COR-L47 (cell line): ENCODE measurements at regions not wholly inside any gene's neighbourhood (a gene's known extent, or its start where the extent isn't known, plus 50 kb on each side); places are given as distances from the start of the nearest gene placed in this dataset.
"Not testable (repeated sequence)": the region's sequence is repeated elsewhere in the genome, so short reads cannot be mapped to it uniquely, and the experiment has no call there.

Experiments
- DNase-seq: peaks from one replicate; lab custom pipeline; 2025; lab: John Stamatoyannopoulos, UW

- no peak for DNase-seq
These were observed 192.9 kb upstream of the SPTLC3 start for GRCh38 chr20:12815778-12816408.

DNA sequence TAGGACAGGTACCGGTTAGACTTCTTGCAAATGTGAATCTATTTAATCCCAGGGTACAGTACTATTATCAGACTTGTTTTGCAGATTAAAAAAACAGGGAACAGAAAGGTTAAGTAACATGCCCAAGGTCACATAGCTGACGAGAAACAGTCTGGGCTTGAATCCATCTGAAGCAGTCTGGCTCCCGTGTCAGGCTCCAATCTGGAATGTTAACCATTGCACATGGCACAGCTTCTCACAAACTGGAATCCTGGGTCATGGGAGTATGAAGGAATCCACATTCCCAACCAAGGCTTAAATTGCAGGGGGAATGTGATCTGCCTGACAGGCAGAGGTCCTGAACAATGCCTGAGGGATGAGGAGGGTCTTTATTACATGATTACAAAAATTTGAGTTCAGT, 187.5 kb upstream of the SPTLC3 start:
- no peak for DNase-seq

- no peak for DNase-seq
These were observed 185.0 kb upstream of the SPTLC3 start for GRCh38 chr20:12823734-12824133.

DNA sequence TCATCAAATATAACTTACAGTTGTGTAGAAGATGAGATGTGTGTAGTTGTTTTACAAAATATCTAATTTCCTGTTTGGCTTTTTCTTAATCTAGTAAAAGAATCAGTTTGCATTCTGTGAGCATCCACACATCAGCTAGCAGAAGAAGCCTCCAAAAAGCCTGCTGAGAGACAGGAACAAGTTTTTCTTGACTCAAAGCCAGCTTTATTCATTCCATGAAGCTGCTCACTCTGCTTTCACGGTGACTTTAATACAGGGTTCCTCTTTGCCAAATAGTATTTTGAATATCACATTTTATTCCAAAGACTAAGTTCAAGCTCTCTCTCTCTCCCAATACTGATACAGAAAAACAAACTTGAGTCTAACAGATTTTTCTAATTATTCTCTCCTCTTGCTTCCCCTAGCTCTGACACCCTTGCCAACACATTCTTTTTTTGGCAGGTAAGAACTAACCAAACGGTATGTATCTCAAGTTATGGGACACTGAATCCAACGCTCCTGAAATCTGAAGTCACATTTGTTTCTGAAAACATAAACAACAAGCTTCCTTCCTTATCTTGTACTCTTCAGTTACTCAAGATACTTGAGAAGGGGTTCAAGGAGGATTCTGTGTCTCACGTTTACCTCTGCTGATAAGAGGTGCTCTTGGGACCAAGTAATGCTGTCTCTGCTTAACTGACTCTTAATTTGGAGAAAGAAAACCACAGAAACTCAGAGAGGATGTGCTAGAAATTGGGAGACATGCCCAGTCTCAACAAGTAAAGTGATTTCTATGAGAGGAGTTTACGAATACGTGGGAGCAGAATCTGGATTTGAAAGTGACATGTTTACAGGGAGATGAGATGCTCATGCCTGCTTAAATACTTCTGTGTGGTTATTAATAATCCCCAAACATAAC, 184.2 kb upstream of the SPTLC3 start:
- no peak for DNase-seq

DNA sequence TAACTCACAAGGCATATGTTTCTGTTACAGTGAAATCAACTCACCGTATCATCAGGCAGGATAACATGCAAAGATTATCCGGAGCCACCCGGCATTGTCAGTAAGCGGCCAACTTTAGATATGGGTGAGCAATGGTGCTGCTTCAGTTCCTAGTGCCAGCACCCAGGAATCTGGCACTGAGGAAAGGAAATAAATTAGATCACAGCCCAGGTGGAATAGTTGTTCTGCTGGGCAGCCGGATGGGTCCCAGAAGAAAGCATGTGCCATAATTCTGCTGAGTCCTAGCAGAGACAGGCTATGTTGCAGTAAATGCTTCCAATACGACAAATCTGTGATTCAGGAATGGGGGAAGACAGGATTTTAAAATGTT, 183.6 kb upstream of the SPTLC3 start:
- no peak for DNase-seq

GRCh38 chr20:12827816-12828385, 180.9 kb upstream of the SPTLC3 start:
- DNase-seq = no peak

GRCh38 chr20:12829170-12829569, 179.6 kb upstream of the SPTLC3 start:
- DNase-seq = no peak

GRCh38 chr20:12833861-12834260, 174.9 kb upstream of the SPTLC3 start:
- DNase-seq = no peak

GRCh38 chr20:12835999-12836398, 172.8 kb upstream of the SPTLC3 start:
- DNase-seq = no peak

- DNase-seq = no peak
These were observed 171.1 kb upstream of the SPTLC3 start for GRCh38 chr20:12837646-12838045.

- DNase-seq = no peak
These were observed 170.4 kb upstream of the SPTLC3 start for GRCh38 chr20:12838261-12838866.

DNA sequence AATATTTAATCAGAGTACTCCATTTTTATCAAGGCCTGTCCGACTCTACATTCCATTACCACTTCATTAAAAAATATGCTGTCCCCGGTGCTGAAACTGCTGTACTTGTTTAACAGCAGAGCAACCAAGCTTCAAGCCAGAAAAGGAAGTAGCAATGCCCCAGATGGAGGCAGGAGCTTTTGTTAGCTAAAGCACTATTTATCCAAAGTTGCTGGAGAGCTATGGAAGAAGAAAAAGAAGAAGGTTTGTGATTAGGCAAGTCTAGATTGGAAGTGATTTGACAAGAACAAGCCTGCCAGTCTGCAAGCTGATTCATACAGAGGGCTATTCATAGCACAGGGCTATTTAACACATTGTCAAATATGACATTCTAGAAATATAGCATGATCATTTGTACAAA, 160.9 kb upstream of the SPTLC3 start:
- DNase-seq = no peak

DNA sequence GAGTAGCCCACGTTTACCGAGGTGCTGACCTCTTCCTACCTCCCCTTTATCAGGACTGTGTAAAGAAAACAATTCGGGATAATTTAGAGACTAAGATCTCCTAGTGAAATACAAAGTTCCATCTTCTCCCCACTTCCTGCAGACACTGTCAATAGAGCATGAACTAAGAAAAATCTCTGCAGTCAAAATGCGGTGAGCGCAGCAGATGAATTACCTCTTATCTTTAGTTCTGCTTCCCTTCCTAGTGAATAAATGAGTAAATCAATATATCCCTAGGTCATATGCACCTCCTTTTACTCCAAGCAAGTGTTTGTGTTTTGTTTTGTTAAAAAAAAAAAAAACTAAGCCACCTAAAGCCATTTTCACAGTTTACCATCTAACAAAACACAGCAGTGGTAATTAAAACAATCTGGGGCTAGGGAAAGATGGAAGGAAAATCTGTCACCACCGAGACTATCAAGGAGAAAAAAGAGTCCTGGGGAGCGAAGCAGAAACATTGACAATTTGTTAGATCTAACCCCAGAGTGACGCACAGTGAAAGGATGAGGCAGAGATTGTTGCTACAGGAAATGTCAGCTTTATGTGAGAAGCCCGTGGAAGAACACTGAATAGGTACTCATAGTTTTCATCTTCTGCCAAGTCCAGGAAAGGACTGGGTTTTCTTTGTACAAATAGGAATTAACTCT, 159.4 kb upstream of the SPTLC3 start:
- DNase-seq = no peak

DNA sequence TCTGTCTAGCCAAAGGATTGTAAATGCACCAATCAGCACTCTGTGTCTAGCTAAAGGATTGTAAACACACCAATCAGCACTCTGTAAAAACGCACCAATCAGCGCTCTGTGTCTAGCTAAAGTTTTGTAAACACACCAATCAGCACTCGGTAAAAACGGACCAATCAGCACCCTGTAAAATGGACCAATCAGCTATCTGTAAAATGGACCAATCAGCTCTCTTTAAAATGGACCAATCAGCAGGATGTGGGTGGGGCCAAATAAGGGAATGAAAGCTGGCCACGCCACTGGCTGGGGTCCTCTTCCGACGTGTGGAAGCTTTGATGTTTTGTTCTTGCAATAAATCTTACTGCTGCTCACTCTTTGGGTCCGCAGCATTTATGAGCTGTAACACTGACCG, 151.1 kb upstream of the SPTLC3 start:
- not testable (repeated sequence) for DNase-seq

DNA sequence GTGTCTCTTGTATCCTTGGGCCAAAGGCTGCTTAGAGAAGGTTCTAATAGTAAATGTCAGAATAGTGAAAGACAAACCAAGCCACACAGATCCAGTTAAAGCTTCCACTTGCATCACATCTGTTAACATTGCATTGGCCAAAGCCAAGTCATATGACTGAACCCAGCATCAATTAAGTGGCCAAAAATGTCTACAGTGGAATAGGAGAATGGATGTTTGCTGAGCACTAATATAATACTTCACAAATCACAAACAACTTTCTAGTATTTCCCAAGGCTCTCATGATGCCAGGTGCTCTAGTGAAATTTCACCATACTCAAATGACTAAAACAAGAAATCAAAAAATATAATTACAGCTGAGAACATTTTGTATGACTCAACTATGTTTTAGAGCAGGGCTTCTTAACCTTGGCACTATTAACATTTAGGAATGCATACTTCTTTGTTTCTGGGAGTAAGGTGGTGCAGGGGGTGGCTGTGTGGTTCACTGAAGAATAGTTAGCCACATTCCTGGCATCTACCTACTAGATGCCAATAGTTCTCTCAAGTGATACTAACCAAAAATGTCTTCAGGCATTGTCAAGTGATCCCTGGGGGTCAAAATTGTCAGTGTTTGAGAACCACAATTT, 148.0 kb upstream of the SPTLC3 start:
- DNase-seq = no peak

DNA sequence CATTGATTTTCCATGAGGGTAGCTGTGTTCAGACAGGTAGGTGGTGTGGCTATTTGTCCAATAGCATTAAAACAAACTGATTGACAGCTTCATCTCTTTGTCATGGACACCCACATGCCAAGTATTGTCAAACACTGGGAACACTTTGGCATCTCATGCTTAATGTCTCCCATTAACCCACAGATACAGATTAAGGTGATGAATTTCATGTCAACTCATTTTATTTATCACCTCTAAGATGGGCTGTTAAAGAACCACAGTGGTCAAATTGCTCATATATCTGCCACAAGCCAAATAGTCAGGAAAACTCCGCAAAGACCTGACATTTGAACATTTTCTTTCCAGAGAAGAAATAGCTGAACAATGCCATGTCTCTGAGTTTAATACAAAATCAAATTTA, 139.1 kb upstream of the SPTLC3 start:
- no peak for DNase-seq

DNA sequence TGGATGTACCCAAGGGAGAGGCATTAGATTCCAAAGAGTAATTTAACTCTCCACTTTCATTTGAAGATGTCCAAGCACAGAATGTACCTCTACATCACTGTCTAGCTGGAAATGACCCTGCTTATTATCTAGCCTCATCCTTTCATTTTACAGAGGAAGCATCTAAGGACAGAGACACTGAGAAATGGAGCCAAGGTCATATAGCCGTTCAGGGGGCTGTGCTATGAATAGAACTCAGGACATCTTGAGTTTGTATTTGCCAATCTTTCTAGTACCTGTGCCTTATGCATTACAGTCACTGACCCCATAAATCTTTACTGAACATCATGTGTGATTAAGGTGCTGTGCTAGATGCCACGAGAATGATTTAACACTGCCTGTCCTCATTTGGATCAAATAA, 138.2 kb upstream of the SPTLC3 start:
- no peak for DNase-seq

DNA sequence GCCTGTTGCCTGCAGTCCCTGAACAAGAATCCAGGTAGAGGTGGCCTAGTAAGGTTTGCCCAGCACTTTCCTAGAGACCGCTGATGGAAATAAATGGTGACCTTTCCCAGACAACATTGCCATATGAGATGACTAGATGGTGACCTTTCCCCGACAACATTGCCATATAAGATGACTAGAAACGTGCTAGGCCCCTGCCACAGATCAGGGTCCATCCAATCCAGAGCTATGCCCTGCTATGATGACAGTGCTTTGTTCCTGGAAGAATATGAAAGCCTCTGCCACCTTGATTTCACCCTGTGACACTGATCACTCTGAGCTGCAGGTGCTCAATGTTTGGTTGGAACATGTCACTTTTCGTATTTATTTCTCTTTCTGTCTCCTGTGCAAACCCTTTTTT, 133.8 kb upstream of the SPTLC3 start:
- no peak for DNase-seq

GRCh38 chr20:12875510-12875909, 133.3 kb upstream of the SPTLC3 start:
- no peak for DNase-seq

- DNase-seq = no peak
These were observed 125.8 kb upstream of the SPTLC3 start for GRCh38 chr20:12882832-12883506.

DNA sequence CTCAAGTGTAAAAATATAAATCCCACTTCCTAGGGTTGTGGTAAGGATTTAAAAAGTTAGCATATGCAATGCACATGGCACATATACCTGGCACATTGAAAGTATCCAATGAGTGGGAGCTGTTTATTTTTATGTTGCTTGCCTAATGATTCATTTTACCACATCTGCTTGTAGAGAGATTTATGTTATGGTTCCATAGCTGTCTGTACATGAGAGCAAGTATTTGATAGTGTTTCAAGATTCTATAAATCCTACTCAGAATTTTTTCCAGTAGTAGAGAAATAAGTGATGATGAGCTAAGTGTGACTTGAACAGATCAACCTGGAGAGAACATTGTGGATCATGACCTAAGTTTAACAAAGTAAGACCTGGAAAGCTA, 125.3 kb upstream of the SPTLC3 start:
- DNase-seq = no peak
